PC-9 (cell line): ENCODE measurements at regions not wholly inside any gene's neighbourhood (a gene's known extent, or its start where the extent isn't known, plus 50 kb on each side); places are given as distances from the start of the nearest gene placed in this dataset.
A peak's percentile ranks its signal among the peaks of the same experiment; 100 is the strongest.

ENCODE experiments used
- BruUV-seq: library from RNA; stranded (reverse); fragments of 400-500 nt; replicated peaks from 2 replicates; lab custom pipeline; 2021; lab: Mats Ljungman, UMichigan
- CTCF ChIA-PET: fragments of 300-600 bp; sonication (Branson Sonifier 250); formaldehyde crosslinking; loops from one replicate; lab custom pipeline; 2022; ENCODE audit warnings: antibody characterized with exemption; lab: Charles Lee
- POLR2A ChIA-PET: fragments of 300-600 bp; sonication (Branson Sonifier 250); formaldehyde crosslinking; loops from one replicate; lab custom pipeline; 2022; ENCODE audit warnings: antibody characterized with exemption; ENCODE audit not compliant: unreplicated experiment; lab: Charles Lee
- DNase-seq, 2 experiments: peaks; one replicate each; pipeline versions ENCODE4 v3.0.0 to v3.0.0-alpha.2; 2015 to 2022; ENCODE audit warnings: mixed read lengths in 1 of 2
- H2AFZ ChIP-seq: fragments of 200-600 bp; sonication (generic); 2 replicates; pipeline ENCODE4 v1.8.1; 2017; ENCODE audit warnings: antibody characterized with exemption
- H3F3A ChIP-seq: fragments of 200-600 bp; sonication (generic); 2 replicates; pipeline ENCODE4 v1.8.1; 2017; ENCODE audit warnings: antibody characterized with exemption, mild to moderate bottlenecking, low read depth; ENCODE audit not compliant: insufficient read depth
- H3K27ac ChIP-seq: fragments of 200-600 bp; sonication (generic); 2 replicates; pipeline ENCODE4 v1.6.1; 2016; ENCODE audit warnings: mixed run types
- H3K27me3 ChIP-seq: fragments of 200-600 bp; sonication (generic); 2 replicates; pipeline ENCODE4 v1.6.1; 2016; ENCODE audit warnings: low read depth, mixed run types; ENCODE audit not compliant: insufficient read depth
- H3K36me3 ChIP-seq: fragments of 200-600 bp; sonication (generic); 2 replicates; pipeline ENCODE4 v1.6.1; 2016; ENCODE audit warnings: low read depth, mixed run types
- H3K4me1 ChIP-seq: fragments of 200-600 bp; sonication (generic); replicated peaks from 2 replicates; pipeline ENCODE4 v1.6.1; 2016; ENCODE audit warnings: mixed run types; ENCODE audit not compliant: insufficient read depth
- H3K4me2 ChIP-seq: fragments of 200-600 bp; sonication (generic); 2 replicates; pipeline ENCODE4 v1.6.1; 2017; ENCODE audit warnings: mixed run types
- H3K4me3 ChIP-seq: fragments of 200-600 bp; sonication (generic); 2 replicates; pipeline ENCODE4 v1.6.1; 2016; ENCODE audit warnings: mixed run types
- H3K79me2 ChIP-seq: fragments of 200-600 bp; sonication (generic); 2 replicates; pipeline ENCODE4 v1.6.1; 2017; ENCODE audit warnings: low read depth, mixed run types
- H3K9me2 ChIP-seq: fragments of 200-600 bp; sonication (generic); 2 replicates; pipeline ENCODE4 v1.8.1; 2017; ENCODE audit warnings: mild to moderate bottlenecking; ENCODE audit not compliant: insufficient read depth
- H3K9me3 ChIP-seq: fragments of 200-600 bp; sonication (generic); 2 replicates; pipeline ENCODE4 v1.8.1; 2016; ENCODE audit warnings: low read depth; ENCODE audit not compliant: insufficient read depth
- H4K20me1 ChIP-seq: fragments of 200-600 bp; sonication (generic); 2 replicates; pipeline ENCODE4 v1.8.1; 2017; ENCODE audit not compliant: insufficient read depth
- CTCF ChIP-seq: fragments of 200-600 bp; sonication (generic); conservative IDR thresholded peaks from 2 replicates; pipeline ENCODE4 v1.6.1; 2017; ENCODE audit warnings: mixed run types, antibody characterized with exemption, mild to moderate bottlenecking, moderate library complexity
- EZH2 ChIP-seq: fragments of 200-600 bp; sonication (generic); IDR thresholded peaks from 2 replicates; pipeline ENCODE4 v1.8.0; 2017; ENCODE audit warnings: antibody characterized with exemption, low read depth
- intact Hi-C: fragments of 100-400 bp; cut with micrococcal nuclease; formaldehyde crosslinking; loops from one replicate; pipeline ENCODE4 v1.10.0; 2022; ENCODE audit not compliant: unreplicated experiment

GRCh38 chr6:155890409-155890808, 434.8 kb upstream of the NOX3 start:
- Histone ChIP-seq H3K36me3 (no peaks in the 10 kb centered on the region), H3K79me2 (no peaks in the 10 kb centered on the region), H3K4me3 (no peak overlapping the region), H4K20me1 (no peaks in the 10 kb centered on the region), H3K4me1 (0 out of 2 replicates have a peak, but pooled peaks cover 3% of the 10 kb centered on the region), H3F3A (no peaks in the 10 kb centered on the region), H2AFZ (0 out of 2 replicates have a peak overlapping the region, but pooled peaks have one; percentile 23), H3K9me2 (no peaks in the 10 kb centered on the region), H3K4me2 (no peak overlapping the region), H3K27ac (no peak overlapping the region), H3K27me3 (no peaks in the 10 kb centered on the region), H3K9me3 (no peaks in the 10 kb centered on the region)
- no TSS peak for BruUV-seq
- intact Hi-C loops, result no loop called here
- CTCF ChIA-PET, result no interaction called here
- POLR2A ChIA-PET, result no interaction called here
- no peak for TF ChIP-seq CTCF
- no peak for TF ChIP-seq EZH2
- no peak for DNase-seq

- H2AFZ ChIP-seq, result no peak overlapping the region
- no TSS peak for BruUV-seq
- H3K36me3 ChIP-seq, result no peaks in the 10 kb centered on the region
- no peaks in the 10 kb centered on the region for H3K27me3 ChIP-seq
- intact Hi-C loops, result no loop called here
- H4K20me1 ChIP-seq, result no peaks in the 10 kb centered on the region
- H3K27ac ChIP-seq, result no peak overlapping the region
- POLR2A ChIA-PET, result no interaction called here
- no peak overlapping the region for H3K4me2 ChIP-seq
- H3K4me1 ChIP-seq, result no peaks in the 10 kb centered on the region
- DNase-seq, result no peak
- TF ChIP-seq EZH2 (no peak), CTCF (no peak)
- no peak overlapping the region for H3K4me3 ChIP-seq
- CTCF ChIA-PET, result no interaction called here
- H3K79me2 ChIP-seq, result no peaks in the 10 kb centered on the region
- no peaks in the 10 kb centered on the region for H3K9me2 ChIP-seq
- no peaks in the 10 kb centered on the region for H3F3A ChIP-seq
- no peaks in the 10 kb centered on the region for H3K9me3 ChIP-seq
These were observed 433.8 kb upstream of the NOX3 start for GRCh38 chr6:155889410-155889809.

GRCh38 chr6:155887421-155887820, 431.8 kb upstream of the NOX3 start:
- POLR2A ChIA-PET, result interaction anchor here (0.6 kb wide), 1 partner anchor 683 kb away, joined by 3 read pairs; no protein-coding TSS in a partner anchor

More at GRCh38 chr6:155887421-155887820, 431.8 kb upstream of the NOX3 start:
- no TSS peak for BruUV-seq
- H2AFZ ChIP-seq, result no peak overlapping the region
- H3K9me2 ChIP-seq, result no peaks in the 10 kb centered on the region
- DNase-seq, result no peak
- no peak overlapping the region for H3K4me2 ChIP-seq
- H3K36me3 ChIP-seq, result no peaks in the 10 kb centered on the region
- no peaks in the 10 kb centered on the region for H3F3A ChIP-seq
- no peaks in the 10 kb centered on the region for H3K27me3 ChIP-seq
- intact Hi-C loops, result no loop called here
- no peaks in the 10 kb centered on the region for H3K9me3 ChIP-seq
- H3K27ac ChIP-seq, result no peak overlapping the region
- H3K4me3 ChIP-seq, result no peak overlapping the region
- CTCF ChIA-PET, result no interaction called here
- H3K4me1 ChIP-seq, result peaks cover 9% of the 10 kb centered on the region; the same call in 1 of the 2 replicates
- no peaks in the 10 kb centered on the region for H3K79me2 ChIP-seq
- H4K20me1 ChIP-seq, result no peaks in the 10 kb centered on the region
- TF ChIP-seq EZH2 (no peak), CTCF (no peak)
